HepG2 (cell line): ENCODE measurements at regions not wholly inside any gene's neighbourhood (a gene's known extent, or its start where the extent isn't known, plus 50 kb on each side); places are given as distances from the start of the nearest gene placed in this dataset.

Experiments used
- ATAC-seq: fragments of 200-7000 bp; cut with Tn5 transposase; 3 replicates; pipeline ENCODE4 v1.9.1; 2020; ENCODE audit warnings: mild to moderate bottlenecking, moderate library complexity
- BruUV-seq: library from RNA; stranded (reverse); fragments of 400-500 nt; replicated peaks from 2 replicates; lab custom pipeline; 2021; lab: Mats Ljungman, UMichigan
- CTCF ChIA-PET: fragments of 300-600 bp; formaldehyde crosslinking; extraction: SDS; loops from one replicate; lab custom pipeline; 2021; ENCODE audit warnings: low total read pairs, inconsistent platforms, low intra/inter-chr PET ratio; lab: Yijun Ruan, JAX
- POLR2A ChIA-PET: fragments of 350-600 bp; sonication (Branson Sonifier 250); formaldehyde crosslinking; loops from one replicate; lab custom pipeline; 2020; ENCODE audit warnings: antibody characterized with exemption, inconsistent platforms; lab: Yijun Ruan, JAX
- DNase-seq: peaks from one replicate; pipeline ENCODE4 v3.0.0-alpha.2; 2015; ENCODE audit warnings: low spot score
- FAIRE-seq: peaks from 3 replicates; lab custom pipeline; 2011; peaks lifted over from hg19 to GRCh38; lab: Jason Lieb, UNC
- H2AFZ ChIP-seq: one replicate; pipeline ENCODE4 v1.6.1; 2011; ENCODE audit warnings: low read length, inconsistent platforms
- H3K27ac ChIP-seq: fragments of 300-600 bp; 3 replicates; pipeline ENCODE4 v1.8.0; 2011; ENCODE audit warnings: mixed run types, mild to moderate bottlenecking, mixed read lengths, low read length, inconsistent platforms; ENCODE audit not compliant: insufficient read depth; ENCODE audit errors: extremely low read length
- H3K27me3 ChIP-seq, 2 experiments: fragments of 200-600 bp in 1 of 2; 2 replicates in 1 of 2; 3 replicates in 1 of 2; pipeline versions ENCODE4 v1.6.0 to v1.8.0; 2011; ENCODE audit warnings: low read length in 2 of 2, mild to moderate bottlenecking in 2 of 2, moderate library complexity in 2 of 2, inconsistent platforms in 1 of 2; ENCODE audit not compliant: insufficient read depth in 2 of 2, control insufficient read depth in 1 of 2
- H3K36me3 ChIP-seq, 2 experiments: fragments of 200-600 bp in 1 of 2; replicated peaks in 1 of 2; 2 replicates in 1 of 2; 3 replicates in 1 of 2; pipeline versions ENCODE4 v1.5.1 to v1.8.0; 2011; ENCODE audit warnings: low read length in 2 of 2, inconsistent platforms in 1 of 2; ENCODE audit not compliant: insufficient read depth in 2 of 2, control insufficient read depth in 1 of 2
- H3K4me1 ChIP-seq: 2 replicates; pipeline ENCODE4 v1.5.1; 2012; ENCODE audit warnings: low read length, inconsistent platforms; ENCODE audit not compliant: insufficient read depth
- H3K4me2 ChIP-seq: 2 replicates; pipeline ENCODE4 v1.6.0; 2011; ENCODE audit warnings: low read depth, low read length, inconsistent platforms
- H3K4me3 ChIP-seq, 3 experiments: fragments of 200-600 bp in 1 of 3; sonication (generic), shearing (Covaris generic) in 1 of 3; replicated peaks in 1 of 3; 2 replicates each; pipeline ENCODE4 v1.5.1; 2011 to 2016; ENCODE audit warnings: low read length in 3 of 3, inconsistent platforms in 2 of 3, low read depth in 2 of 3, mild to moderate bottlenecking in 2 of 3, control low read depth in 1 of 3, mixed read lengths in 1 of 3; ENCODE audit not compliant: insufficient read depth in 1 of 3
- H3K79me2 ChIP-seq: one replicate; pipeline ENCODE4 v1.6.1; 2011; ENCODE audit warnings: low read length, inconsistent platforms; ENCODE audit not compliant: insufficient read depth
- H3K9ac ChIP-seq: 2 replicates; pipeline ENCODE4 v1.6.0; 2011; ENCODE audit warnings: mild to moderate bottlenecking, low read depth, low read length, inconsistent platforms; ENCODE audit not compliant: insufficient read depth
- H3K9me3 ChIP-seq: 2 replicates; pipeline ENCODE4 v1.5.1; 2012; ENCODE audit warnings: mild to moderate bottlenecking, low read length
- H4K20me1 ChIP-seq: 2 replicates; pipeline ENCODE4 v1.6.0; 2011; ENCODE audit warnings: inconsistent platforms, mild to moderate bottlenecking, low read length, moderate library complexity; ENCODE audit not compliant: insufficient read depth
- ASH2L ChIP-seq: fragments of 300-600, 200-600 bp; sonication (generic); IDR thresholded peaks from 2 replicates; pipeline ENCODE4 v1.7.0; 2017; ENCODE audit warnings: low read depth, mild to moderate bottlenecking, moderate library complexity, mixed read lengths, low read length; ENCODE audit not compliant: insufficient read length
- ATF7 ChIP-seq, 2 experiments: fragments of 450-650 bp in 1 of 2; sonication (generic) in 1 of 2; formaldehyde crosslinking in 1 of 2; IDR thresholded peaks; 2 replicates each; pipeline versions ENCODE4 v1.4.0 to v1.6.1; 2016 to 2020; ENCODE audit warnings: antibody characterized with exemption in 1 of 2, mild to moderate bottlenecking in 1 of 2, missing genetic modification reagents in 1 of 2
- ELF1 ChIP-seq: sonication (generic); formaldehyde crosslinking; IDR thresholded peaks from 2 replicates; pipeline ENCODE4 v1.4.0; 2020; ENCODE audit warnings: missing genetic modification reagents
- FIP1L1 ChIP-seq: fragments of 200-400 bp; formaldehyde crosslinking; IDR thresholded peaks from 2 replicates; pipeline ENCODE4 v1.6.1; 2018; ENCODE audit warnings: low read depth, mild to moderate bottlenecking, low read length, moderate library complexity, borderline replicate concordance; ENCODE audit not compliant: insufficient read depth
- NFYB ChIP-seq: sonication (generic); formaldehyde crosslinking; IDR thresholded peaks from 2 replicates; pipeline ENCODE4 v1.4.0; 2020; ENCODE audit warnings: missing genetic modification reagents
- PHF5A ChIP-seq: IDR thresholded peaks from one replicate; pipeline ENCODE4 v1.6.1; 2018; ENCODE audit warnings: low read depth, missing genetic modification reagents; ENCODE audit not compliant: unreplicated experiment
- SATB2 ChIP-seq: sonication (generic); formaldehyde crosslinking; IDR thresholded peaks from 2 replicates; pipeline ENCODE4 v1.5.0; 2020; ENCODE audit warnings: missing genetic modification reagents
- SOX5 ChIP-seq: IDR thresholded peaks from 2 replicates; pipeline ENCODE4 v1.6.1; 2016; ENCODE audit warnings: borderline replicate concordance
- TGIF2 ChIP-seq: IDR thresholded peaks from 2 replicates; pipeline ENCODE4 v1.6.1; 2016; ENCODE audit warnings: control low read depth, missing compliant biosample characterization
- ZBED4 ChIP-seq: sonication (generic); formaldehyde crosslinking; IDR thresholded peaks from 2 replicates; pipeline ENCODE4 v1.4.0; 2020; ENCODE audit warnings: missing genetic modification reagents, borderline replicate concordance
- ZBTB38 ChIP-seq: sonication (generic); formaldehyde crosslinking; IDR thresholded peaks from 2 replicates; pipeline ENCODE4 v1.5.1; 2020; ENCODE audit warnings: mild to moderate bottlenecking, missing genetic modification reagents
- ZFP37 ChIP-seq: sonication (generic); formaldehyde crosslinking; IDR thresholded peaks from 2 replicates; pipeline ENCODE4 v1.4.0; 2020; ENCODE audit warnings: missing genetic modification reagents, borderline replicate concordance
- ZNF318 ChIP-seq: sonication (generic); formaldehyde crosslinking; IDR thresholded peaks from 2 replicates; pipeline ENCODE4 v1.4.0; 2020; ENCODE audit warnings: mild to moderate bottlenecking, missing genetic modification reagents
- ZNF354B ChIP-seq: sonication (generic); formaldehyde crosslinking; IDR thresholded peaks from 2 replicates; pipeline ENCODE4 v1.8.0; 2022; ENCODE audit warnings: mild to moderate bottlenecking, missing genetic modification reagents
- WGBS: methylation state at CpG from one replicate; pipeline ENCODE4 v1.1.6; 2017; ENCODE audit warnings: low lambda C conversion rate; 5-methylcytosine and 5-hydroxymethylcytosine counted together
- in situ Hi-C: cut with HindIII; loops from 2 replicates; pipeline ENCODE4 v1.10.0; 2017; ENCODE audit warnings: low pct_unique_long_range_greater_than_20kb; ENCODE audit not compliant: extremely low pct_ligation_motif_present
- intact Hi-C: fragments of 100-400 bp; cut with micrococcal nuclease; formaldehyde crosslinking; loops from one replicate; pipeline ENCODE4 v1.10.0; 2022; ENCODE audit not compliant: unreplicated experiment

GRCh38 chr14:27145170-27145569, 547.3 kb upstream of the NOVA1 start:
- POLR2A ChIA-PET: no interaction called here
- 5% methylated on average over 1 of the region's 1 CpG for WGBS
- TF ChIP-seq ZBED4 (CRISPR knock-in tag): no peak
- TF ChIP-seq ASH2L: no peak
- no peak for TF ChIP-seq SOX5
- no peak for TF ChIP-seq ZNF318 (CRISPR knock-in tag)
- no peak for TF ChIP-seq ELF1 (CRISPR knock-in tag)
- TF ChIP-seq NFYB (CRISPR knock-in tag): no peak
- TF ChIP-seq ZFP37 (CRISPR knock-in tag): no peak
- TF ChIP-seq ATF7 (IDR thresholded peaks at IDR 0.05): no peak
- no peak for TF ChIP-seq ATF7 (CRISPR knock-in tag; IDR thresholded peaks at IDR 0.05)
- TF ChIP-seq TGIF2 (CRISPR knock-in tag): no peak
- TF ChIP-seq SATB2 (CRISPR knock-in tag): no peak
- no peak for TF ChIP-seq FIP1L1
- no peak for TF ChIP-seq ZNF354B (CRISPR knock-in tag)
- no peak for TF ChIP-seq ZBTB38
- TF ChIP-seq PHF5A (CRISPR knock-in tag): no peak

More at GRCh38 chr14:27145170-27145569, 547.3 kb upstream of the NOVA1 start:
- Histone ChIP-seq H3K9ac (no peak overlapping the region), H3K36me3 (no peaks in the 10 kb centered on the region), H4K20me1 (no peaks in the 10 kb centered on the region), H3K9me3 (peaks cover 95% of the 10 kb centered on the region), H3K4me3 (no peak overlapping the region), H2AFZ (no peak overlapping the region), H3K4me1 (no peaks in the 10 kb centered on the region), H3K27ac (no peak overlapping the region), H3K27me3 (no peaks in the 10 kb centered on the region), H3K79me2 (no peaks in the 10 kb centered on the region), H3K4me2 (no peak overlapping the region)
- intact Hi-C loops (no loop called here), in situ Hi-C loops (no loop called here)
- DNase-seq: no peak
- FAIRE-seq: no peak
- BruUV-seq: no TSS peak
- no peak for ATAC-seq
- CTCF ChIA-PET: no interaction called here
